ENCODE measurements at regions not wholly inside any gene's neighbourhood (a gene's known extent, or its start where the extent isn't known, plus 50 kb on each side); places are given as distances from the start of the nearest gene placed in this dataset.
A peak's percentile ranks its signal among the peaks of the same experiment; 100 is the strongest.
"Not testable (repeated sequence)": the region's sequence is repeated elsewhere in the genome, so short reads cannot be mapped to it uniquely, and the experiment has no call there.

DNA sequence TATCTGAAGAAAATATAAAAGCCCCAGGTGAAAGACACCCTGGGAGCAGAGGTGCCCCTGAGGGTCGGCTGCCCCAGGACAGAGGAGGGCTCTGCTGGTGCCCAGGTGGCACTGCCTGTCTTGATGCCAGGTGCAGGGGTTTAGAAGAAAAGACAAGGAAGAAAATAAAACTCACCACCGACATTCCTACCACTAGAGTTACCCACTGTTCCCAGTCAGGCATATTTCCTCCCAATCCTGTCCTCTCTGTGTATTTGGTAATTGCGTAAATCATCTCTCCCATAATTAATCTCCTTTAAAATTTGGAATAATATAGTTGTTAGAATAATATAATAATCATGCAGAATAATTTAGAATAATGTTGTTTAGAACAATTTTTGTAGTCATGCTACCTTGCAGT, 276.4 kb upstream of the PLGLB2 start:
- H3K27ac ChIP-seq; H4K20me1 ChIP-seq (ENCODE audit: insufficient read depth); in situ Hi-C loops (cut with MboI); H3K36me3 ChIP-seq (ENCODE audit: low read depth); H3K9me2 ChIP-seq (ENCODE audit: insufficient read depth); H2AFZ ChIP-seq; H3F3A ChIP-seq (ENCODE audit: insufficient read depth); H3K9ac ChIP-seq; H3K9me3 ChIP-seq (ENCODE audit: low read depth); H3K4me2 ChIP-seq (ENCODE audit: unreplicated experiment); H3K4me3 ChIP-seq; DNase-seq; H3K27me3 ChIP-seq (replicated peaks; ENCODE audit: insufficient read depth): not testable (repeated sequence)
- WGBS, 2 experiments (ENCODE audit: low coverage in 1 of 2, low lambda C conversion rate in 2 of 2, missing lambda C conversion rate in 2 of 2) = 80 to 92% methylated on average over 3 of the region's 3 CpGs
- H3K79me2 ChIP-seq (ENCODE audit: insufficient read depth) = peaks cover 89% of the 10 kb centered on the region
- peaks cover 18% of the 10 kb centered on the region for H3K4me1 ChIP-seq (ENCODE audit: insufficient read depth)

DNA sequence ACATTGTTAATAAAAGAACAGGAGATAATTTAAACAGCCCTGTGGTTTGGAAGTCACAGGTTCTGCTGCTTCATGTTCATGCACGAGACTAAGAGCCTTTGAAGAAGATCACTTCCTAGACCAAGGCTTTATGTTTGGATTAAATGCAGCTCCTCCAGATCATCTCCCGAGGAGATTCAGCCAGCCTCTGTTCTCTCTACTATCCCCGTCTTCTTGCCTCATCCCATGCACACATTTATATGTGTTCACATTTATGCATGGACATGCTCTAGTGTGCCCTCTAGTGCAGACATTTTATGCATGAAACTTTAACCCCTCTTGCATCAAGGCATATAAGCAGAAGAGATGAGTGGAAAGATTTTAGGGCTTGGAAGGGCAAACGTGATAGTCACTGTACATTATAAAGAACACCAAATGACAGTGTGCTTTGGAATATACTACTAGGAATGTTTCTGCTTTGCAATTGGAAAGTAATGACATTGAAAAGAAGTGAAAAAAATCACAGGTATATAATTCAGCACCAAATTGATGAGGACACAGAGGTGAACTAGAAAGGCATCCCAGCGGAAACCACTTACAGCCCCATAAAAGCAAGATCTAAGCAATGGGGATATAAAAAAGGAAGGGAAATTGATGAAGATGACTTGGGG, 271.5 kb upstream of the PLGLB2 start:
- H3K4me3 ChIP-seq; in situ Hi-C loops (cut with MboI); H3K27me3 ChIP-seq (replicated peaks; ENCODE audit: insufficient read depth); H3K9ac ChIP-seq; DNase-seq; H3K9me2 ChIP-seq (ENCODE audit: insufficient read depth); H4K20me1 ChIP-seq (ENCODE audit: insufficient read depth); H3K9me3 ChIP-seq (ENCODE audit: low read depth); H2AFZ ChIP-seq; H3K36me3 ChIP-seq (ENCODE audit: low read depth); H3K4me2 ChIP-seq (ENCODE audit: unreplicated experiment): not testable (repeated sequence)
- H3K4me1 ChIP-seq (ENCODE audit: insufficient read depth) = peaks cover 25% of the 10 kb centered on the region
- H3F3A ChIP-seq (ENCODE audit: insufficient read depth) = peaks cover 32% of the 10 kb centered on the region
- H3K27ac ChIP-seq = peak overlapping the region; percentile 30; the same call in 1 of the 2 replicates
- H3K79me2 ChIP-seq (ENCODE audit: insufficient read depth) = peaks cover 87% of the 10 kb centered on the region
- WGBS, 2 experiments (ENCODE audit: low coverage in 1 of 2, low lambda C conversion rate in 2 of 2, missing lambda C conversion rate in 2 of 2) = 37 to 38% methylated on average over 5 of the region's 5 CpGs

DNA sequence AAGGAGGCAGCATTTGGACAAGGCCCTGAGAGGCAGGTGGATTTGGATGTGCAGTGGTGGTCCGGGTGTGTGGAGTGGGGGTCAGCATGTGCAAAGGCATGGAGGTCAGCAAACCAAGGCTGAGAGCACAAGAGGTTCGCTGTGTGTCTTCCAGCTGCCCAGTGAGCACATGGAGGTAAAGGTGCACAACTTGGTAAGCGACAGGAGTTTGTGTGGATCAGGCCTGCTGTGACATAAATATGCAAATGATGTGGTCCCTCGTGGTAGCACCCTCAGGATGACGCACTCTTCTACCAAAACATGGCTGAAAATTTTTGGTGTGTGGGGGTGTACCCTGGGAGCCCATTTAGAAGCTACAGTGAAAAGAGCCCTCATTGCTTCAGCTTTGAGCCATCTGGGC, 271.0 kb upstream of the PLGLB2 start:
- H3K27me3 ChIP-seq (replicated peaks; ENCODE audit: insufficient read depth); H3K9me2 ChIP-seq (ENCODE audit: insufficient read depth); H3K9me3 ChIP-seq (ENCODE audit: low read depth); H3K9ac ChIP-seq; H2AFZ ChIP-seq; H3K4me2 ChIP-seq (ENCODE audit: unreplicated experiment); DNase-seq; H3K4me3 ChIP-seq; H4K20me1 ChIP-seq (ENCODE audit: insufficient read depth); H3K36me3 ChIP-seq (ENCODE audit: low read depth); in situ Hi-C loops (cut with MboI): not testable (repeated sequence)
- Histone ChIP-seq H3K4me1 (ENCODE audit: insufficient read depth) (peaks cover 25% of the 10 kb centered on the region), H3K27ac (0 out of 2 replicates have a peak overlapping the region, but pooled peaks have one; percentile 49), H3F3A (ENCODE audit: insufficient read depth) (peaks cover 34% of the 10 kb centered on the region), H3K79me2 (ENCODE audit: insufficient read depth) (peaks cover 87% of the 10 kb centered on the region)
- WGBS, 2 experiments (ENCODE audit: low coverage in 1 of 2, low lambda C conversion rate in 2 of 2, missing lambda C conversion rate in 2 of 2) = 97 to 99% methylated on average over 5 of the region's 5 CpGs

DNA sequence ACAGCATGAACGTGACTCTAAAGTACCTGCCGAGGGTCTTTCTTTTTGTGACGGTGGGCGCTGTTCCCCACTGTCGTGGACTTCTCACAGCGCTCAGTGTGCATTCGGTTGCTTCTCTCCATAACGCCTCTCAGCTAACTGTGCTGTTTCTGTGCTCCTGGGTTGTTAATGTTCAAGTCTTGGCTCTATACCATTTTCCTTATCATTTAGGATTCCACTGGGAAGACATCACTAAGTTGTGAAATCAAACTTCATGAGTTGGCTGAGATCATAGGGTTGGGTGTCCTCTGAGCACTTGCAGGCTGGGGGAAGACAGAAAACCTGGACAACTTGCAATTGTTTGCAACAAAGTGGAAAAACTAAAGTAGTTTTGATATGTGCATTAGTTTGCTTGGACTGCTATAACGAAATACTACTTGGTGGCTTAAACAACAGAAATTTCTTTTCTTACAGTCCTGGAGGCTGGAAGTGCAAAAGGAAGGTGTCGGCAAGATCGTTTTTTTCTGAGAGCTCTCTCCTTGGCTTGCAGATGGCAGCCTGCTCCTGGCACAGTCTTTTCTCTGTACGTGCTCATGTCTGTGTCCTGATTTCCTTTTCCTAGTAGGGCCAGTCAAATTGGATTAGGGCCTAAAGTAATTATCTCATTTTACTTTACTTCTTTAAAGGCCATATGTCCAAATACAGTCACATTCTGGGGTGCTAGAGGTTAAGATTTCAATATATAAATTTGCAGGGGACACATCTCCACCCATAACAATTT, 270.0 kb upstream of the PLGLB2 start:
- peak; percentile 50 for DNase-seq
- H3K36me3 ChIP-seq (ENCODE audit: low read depth); in situ Hi-C loops (cut with MboI); H2AFZ ChIP-seq; H3K27me3 ChIP-seq (replicated peaks; ENCODE audit: insufficient read depth); H3K9me3 ChIP-seq (ENCODE audit: low read depth); H3K9me2 ChIP-seq (ENCODE audit: insufficient read depth); H4K20me1 ChIP-seq (ENCODE audit: insufficient read depth): not testable (repeated sequence)
- 49 to 65% methylated on average over 9 to 11 of the region's 12 CpGs for WGBS, 2 experiments (ENCODE audit: low coverage in 1 of 2, low lambda C conversion rate in 2 of 2, missing lambda C conversion rate in 2 of 2)
- peak overlapping the region; percentile 42 for H3K4me2 ChIP-seq (ENCODE audit: unreplicated experiment)
- peaks cover 30% of the 10 kb centered on the region for H3K4me1 ChIP-seq (ENCODE audit: insufficient read depth)
- H3F3A ChIP-seq (ENCODE audit: insufficient read depth) = peaks cover 39% of the 10 kb centered on the region
- H3K27ac ChIP-seq = peak overlapping the region; percentile 61
- H3K9ac ChIP-seq = peak overlapping the region; percentile 28; the same call in 1 of the 2 replicates
- peaks cover 88% of the 10 kb centered on the region for H3K79me2 ChIP-seq (ENCODE audit: insufficient read depth)
- H3K4me3 ChIP-seq = 0 out of 2 replicates have a peak overlapping the region, but pooled peaks have one; percentile 35

DNA sequence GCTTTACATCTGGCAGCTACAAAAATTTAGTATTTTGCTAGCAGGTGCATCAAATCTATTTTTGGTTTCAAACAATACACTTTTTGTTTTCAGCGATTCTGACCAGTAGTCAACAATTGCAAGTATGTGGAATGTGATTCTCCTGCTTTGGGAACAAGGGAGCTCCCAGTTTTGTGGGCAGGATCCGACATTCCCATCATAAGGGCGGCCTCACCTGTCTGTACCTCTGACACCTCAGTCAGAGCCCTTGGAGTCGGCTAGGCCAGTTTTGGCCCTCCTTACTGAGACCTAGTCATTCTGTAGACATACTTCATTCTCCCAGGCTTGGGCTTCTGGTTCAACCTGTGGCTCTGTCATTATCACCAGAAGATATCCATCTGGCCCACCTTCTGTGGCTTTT, 269.0 kb upstream of the PLGLB2 start:
- H3K9me2 ChIP-seq (ENCODE audit: insufficient read depth); DNase-seq; H4K20me1 ChIP-seq (ENCODE audit: insufficient read depth); H3K36me3 ChIP-seq (ENCODE audit: low read depth); H3K4me3 ChIP-seq; H3K9ac ChIP-seq; H3K27ac ChIP-seq; H2AFZ ChIP-seq; H3K27me3 ChIP-seq (replicated peaks; ENCODE audit: insufficient read depth); in situ Hi-C loops (cut with MboI); H3K4me2 ChIP-seq (ENCODE audit: unreplicated experiment); H3K9me3 ChIP-seq (ENCODE audit: low read depth): not testable (repeated sequence)
- Histone ChIP-seq H3K4me1 (ENCODE audit: insufficient read depth) (peaks cover 30% of the 10 kb centered on the region), H3F3A (ENCODE audit: insufficient read depth) (peaks cover 39% of the 10 kb centered on the region), H3K79me2 (ENCODE audit: insufficient read depth) (peaks cover 93% of the 10 kb centered on the region)
- 94 to 100% methylated on average over 1 to 2 of the region's 4 CpGs for WGBS, 2 experiments (ENCODE audit: low coverage in 1 of 2, low lambda C conversion rate in 2 of 2, missing lambda C conversion rate in 2 of 2)

DNA sequence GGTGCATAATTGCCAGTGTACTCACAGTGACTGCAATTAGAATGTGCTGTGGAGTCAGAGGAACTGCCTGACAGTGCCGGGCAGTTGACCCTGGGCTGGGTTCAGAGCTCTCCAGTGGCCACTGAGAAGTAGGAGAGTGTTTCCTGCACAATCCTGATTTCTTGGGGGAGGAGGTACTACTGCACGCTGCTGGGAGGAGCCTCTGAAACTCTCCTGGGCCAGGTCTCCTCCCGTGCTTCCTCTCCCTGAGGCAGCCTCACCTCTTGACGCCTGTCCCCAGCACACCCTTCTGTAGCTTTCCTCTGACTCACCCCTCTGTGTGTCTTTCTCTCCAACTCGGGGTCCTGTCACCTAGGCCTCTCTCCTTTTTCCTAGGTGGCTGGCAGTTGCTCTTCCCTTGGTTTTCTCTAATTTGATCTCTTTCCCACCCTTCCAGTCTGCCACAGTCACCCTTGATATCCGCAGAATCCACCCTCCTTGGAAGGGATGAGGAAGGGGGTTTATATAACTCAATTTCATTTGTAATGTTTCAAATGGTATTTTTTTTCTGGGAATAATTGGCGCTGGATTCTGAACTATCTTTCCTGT, 264.7 kb upstream of the PLGLB2 start:
- H3K4me3 ChIP-seq; H3K9me3 ChIP-seq (ENCODE audit: low read depth); H3K9ac ChIP-seq; H3K4me2 ChIP-seq (ENCODE audit: unreplicated experiment); H4K20me1 ChIP-seq (ENCODE audit: insufficient read depth); DNase-seq; H3K9me2 ChIP-seq (ENCODE audit: insufficient read depth); in situ Hi-C loops (cut with MboI); H3K36me3 ChIP-seq (ENCODE audit: low read depth); H3K27me3 ChIP-seq (replicated peaks; ENCODE audit: insufficient read depth); H2AFZ ChIP-seq: not testable (repeated sequence)
- Histone ChIP-seq H3K4me1 (ENCODE audit: insufficient read depth) (peaks cover 35% of the 10 kb centered on the region), H3K27ac (peak overlapping the region; percentile 12; the same call in 1 of the 2 replicates), H3F3A (ENCODE audit: insufficient read depth) (peaks cover 31% of the 10 kb centered on the region), H3K79me2 (ENCODE audit: insufficient read depth) (peaks cover 92% of the 10 kb centered on the region)
- 86 to 89% methylated on average over 6 to 7 of the region's 7 CpGs for WGBS, 2 experiments (ENCODE audit: low coverage in 1 of 2, low lambda C conversion rate in 2 of 2, missing lambda C conversion rate in 2 of 2)

DNA sequence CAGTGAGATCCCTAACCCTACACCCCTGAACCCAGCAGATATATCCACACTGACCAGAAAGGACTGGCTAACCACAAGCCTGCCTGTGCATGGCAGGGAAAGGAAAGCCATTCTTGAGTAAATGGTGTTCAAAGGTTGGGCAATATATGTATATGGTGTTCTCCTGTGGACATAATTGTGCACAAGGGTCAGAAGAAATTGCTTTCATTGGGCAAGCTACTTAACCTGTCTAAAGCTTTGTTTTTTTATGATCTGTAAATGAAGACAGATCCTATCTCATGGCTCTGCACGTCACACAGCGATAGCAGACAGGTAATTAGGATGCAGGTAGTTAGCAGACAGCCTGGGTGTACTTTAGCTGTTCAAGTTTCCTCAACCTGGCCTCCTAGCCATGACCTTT, 263.5 kb upstream of the PLGLB2 start:
- Histone ChIP-seq H3F3A (ENCODE audit: insufficient read depth) (peaks cover 34% of the 10 kb centered on the region), H3K4me1 (ENCODE audit: insufficient read depth) (peaks cover 27% of the 10 kb centered on the region), H3K79me2 (ENCODE audit: insufficient read depth) (peaks cover 94% of the 10 kb centered on the region)
- H4K20me1 ChIP-seq (ENCODE audit: insufficient read depth); H3K27ac ChIP-seq; H2AFZ ChIP-seq; H3K9me3 ChIP-seq (ENCODE audit: low read depth); H3K4me3 ChIP-seq; DNase-seq; H3K9ac ChIP-seq; H3K36me3 ChIP-seq (ENCODE audit: low read depth); H3K27me3 ChIP-seq (replicated peaks; ENCODE audit: insufficient read depth); H3K4me2 ChIP-seq (ENCODE audit: unreplicated experiment); H3K9me2 ChIP-seq (ENCODE audit: insufficient read depth); in situ Hi-C loops (cut with MboI): not testable (repeated sequence)
- 96 to 100% methylated on average over 2 of the region's 2 CpGs for WGBS, 2 experiments (ENCODE audit: low coverage in 1 of 2, low lambda C conversion rate in 2 of 2, missing lambda C conversion rate in 2 of 2)
